IMR-90 (cell line): ENCODE measurements at regions not wholly inside any gene's neighbourhood (a gene's known extent, or its start where the extent isn't known, plus 50 kb on each side); places are given as distances from the start of the nearest gene placed in this dataset.

Source experiments
- CEBPB ChIP-seq: IDR thresholded peaks from 2 replicates; pipeline ENCODE4 v1.6.1; 2012; ENCODE audit warnings: low read depth, low read length, improper control_type of control experiment
- CTCF ChIP-seq: conservative IDR thresholded peaks from 2 replicates; pipeline ENCODE4 v1.5.1; 2012; ENCODE audit warnings: mild to moderate bottlenecking, low read depth, low read length, improper control_type of control experiment
- ELK1 ChIP-seq: fragments of 150-350 bp; IDR thresholded peaks from 2 replicates; pipeline ENCODE4 v1.6.1; 2016; ENCODE audit warnings: low read depth, mild to moderate bottlenecking, low read length, moderate library complexity, borderline replicate concordance
- FOS ChIP-seq: fragments of 150-350 bp; IDR thresholded peaks from 2 replicates; pipeline ENCODE4 v1.6.1; 2016; ENCODE audit warnings: low read depth, low read length
- POLR2A ChIP-seq: IDR thresholded peaks from 2 replicates; pipeline ENCODE4 v1.6.1; 2012; ENCODE audit warnings: mild to moderate bottlenecking, low read depth, low read length
- RAD21 ChIP-seq: IDR thresholded peaks from 2 replicates; pipeline ENCODE4 v1.6.1; 2012; ENCODE audit warnings: low read length, improper control_type of control experiment
- RCOR1 ChIP-seq: IDR thresholded peaks from 2 replicates; pipeline ENCODE4 v1.6.1; 2012; ENCODE audit warnings: mild to moderate bottlenecking, low read length, improper control_type of control experiment; ENCODE audit not compliant: insufficient replicate concordance
- RFX5 ChIP-seq: IDR thresholded peaks from 2 replicates; pipeline ENCODE4 v1.8.0; 2012; ENCODE audit warnings: low read depth, mild to moderate bottlenecking, low read length, moderate library complexity
- SMC3 ChIP-seq: fragments of 150-350 bp; IDR thresholded peaks from 2 replicates; pipeline ENCODE4 v1.6.1; 2016; ENCODE audit warnings: low read depth, mild to moderate bottlenecking, antibody characterized with exemption, low read length, moderate library complexity

- TF ChIP-seq CTCF = no peak
- TF ChIP-seq RAD21 = no peak
- TF ChIP-seq CEBPB = no peak
- no peak for TF ChIP-seq SMC3
- no peak for TF ChIP-seq RFX5
- no peak for TF ChIP-seq ELK1
- TF ChIP-seq POLR2A = no peak
- no peak for TF ChIP-seq RCOR1
- no peak for TF ChIP-seq FOS
Measured at GRCh38 chr4:132203618-132204017, 945.5 kb upstream of the PCDH10 start.
